ENCODE measurements at regions not wholly inside any gene's neighbourhood (a gene's known extent, or its start where the extent isn't known, plus 50 kb on each side); places are given as distances from the start of the nearest gene placed in this dataset.

DNA sequence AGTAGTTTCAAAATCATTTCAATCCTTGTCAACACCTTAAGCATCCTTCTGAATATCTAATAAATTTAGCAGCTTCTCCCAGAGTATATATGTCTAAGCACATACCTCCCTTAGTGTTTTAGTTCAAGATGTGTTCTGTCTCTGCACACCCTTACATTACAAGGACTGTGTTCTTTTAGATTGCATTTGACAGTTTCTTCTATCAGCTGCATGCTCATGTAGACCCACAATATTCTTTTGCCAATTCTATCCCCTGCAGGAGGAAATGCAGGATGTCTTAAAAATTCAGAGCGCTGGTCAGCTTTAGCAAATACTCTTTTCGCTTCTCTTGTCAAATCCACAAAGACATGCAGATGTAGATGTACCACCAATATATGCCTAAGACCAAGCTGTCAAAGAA, 145.8 kb upstream of the SLC30A5 start (continued):
- TF ChIP-seq, protein P1, sequence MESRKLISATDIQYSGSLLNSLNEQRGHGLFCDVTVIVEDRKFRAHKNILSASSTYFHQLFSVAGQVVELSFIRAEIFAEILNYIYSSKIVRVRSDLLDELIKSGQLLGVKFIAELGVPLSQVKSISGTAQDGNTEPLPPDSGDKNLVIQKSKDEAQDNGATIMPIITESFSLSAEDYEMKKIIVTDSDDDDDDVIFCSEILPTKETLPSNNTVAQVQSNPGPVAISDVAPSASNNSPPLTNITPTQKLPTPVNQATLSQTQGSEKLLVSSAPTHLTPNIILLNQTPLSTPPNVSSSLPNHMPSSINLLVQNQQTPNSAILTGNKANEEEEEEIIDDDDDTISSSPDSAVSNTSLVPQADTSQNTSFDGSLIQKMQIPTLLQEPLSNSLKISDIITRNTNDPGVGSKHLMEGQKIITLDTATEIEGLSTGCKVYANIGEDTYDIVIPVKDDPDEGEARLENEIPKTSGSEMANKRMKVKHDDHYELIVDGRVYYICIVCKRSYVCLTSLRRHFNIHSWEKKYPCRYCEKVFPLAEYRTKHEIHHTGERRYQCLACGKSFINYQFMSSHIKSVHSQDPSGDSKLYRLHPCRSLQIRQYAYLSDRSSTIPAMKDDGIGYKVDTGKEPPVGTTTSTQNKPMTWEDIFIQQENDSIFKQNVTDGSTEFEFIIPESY (CRISPR knock-in tag; IDR thresholded peaks at IDR 0.05), result no peak
- TF ChIP-seq ZBTB44 (CRISPR knock-in tag; IDR thresholded peaks at IDR 0.05) (no peak), ZNF138 (CRISPR knock-in tag; IDR thresholded peaks at IDR 0.05; ENCODE audit: low read depth) (no peak), TBL1XR1 (IDR thresholded peaks at IDR 0.05; ENCODE audit: borderline replicate concordance, low read length, partially characterized antibody) (no peak)

DNA sequence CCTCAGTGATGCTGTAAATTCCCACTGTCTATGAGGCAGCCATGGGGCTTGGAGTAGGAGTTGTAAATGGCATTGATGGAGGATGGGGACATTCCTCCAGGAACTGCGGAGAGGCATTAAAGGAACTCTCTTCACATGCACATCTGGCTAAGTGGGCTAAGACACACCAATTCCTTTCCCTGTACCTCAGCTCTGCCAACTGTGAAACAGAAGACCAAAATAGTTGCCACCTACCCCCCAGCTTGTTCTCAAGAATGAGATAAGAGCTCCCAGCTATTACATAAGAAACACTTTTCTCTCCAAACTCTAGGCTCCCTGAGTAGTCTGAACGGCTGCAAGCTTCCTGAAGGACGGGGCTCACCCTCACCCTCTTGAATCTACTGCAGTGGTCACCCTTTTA, 144.6 kb upstream of the SLC30A5 start:
- Histone ChIP-seq H2AFZ (ENCODE audit: low read length) (no peak overlapping the region), H3K9me3 (ENCODE audit: low read length) (no peaks in the 10 kb centered on the region), H3K4me1 (ENCODE audit: insufficient read depth, low read length) (no peaks in the 10 kb centered on the region), H3K4me3 (replicated peaks in 1 of 3; ENCODE audit: insufficient read depth in 1 of 3, low read depth in 2 of 3, low read length in 3 of 3) (no peak overlapping the region), H3K27ac (ENCODE audit: extremely low read length, insufficient read depth, low read length) (no peak overlapping the region), H3K27me3 (ENCODE audit: control insufficient read depth in 1 of 2, insufficient read depth in 2 of 2, low read length in 2 of 2) (peaks cover 0 to 10% of the 10 kb centered on the region in 2 experiments; a peak in 1 of 5 replicates), H3K4me2 (ENCODE audit: low read depth, low read length) (no peak overlapping the region), H3K36me3 (replicated peaks in 1 of 2; ENCODE audit: control insufficient read depth in 1 of 2, insufficient read depth in 2 of 2, low read length in 2 of 2) (no peaks in the 10 kb centered on the region), H4K20me1 (ENCODE audit: insufficient read depth, low read length) (no peaks in the 10 kb centered on the region), H3K9ac (ENCODE audit: insufficient read depth, low read depth, low read length) (no peak overlapping the region), H3K79me2 (ENCODE audit: insufficient read depth, low read length) (no peaks in the 10 kb centered on the region)
- in situ Hi-C loops (cut with HindIII; ENCODE audit: extremely low pct_ligation_motif_present, low pct_unique_long_range_greater_than_20kb) (no loop called here), intact Hi-C loops (cut with micrococcal nuclease; ENCODE audit: unreplicated experiment) (no loop called here)
- no TSS peak for BruUV-seq (replicated peaks)
- no peak for DNase-seq (ENCODE audit: low spot score)
- no peak for ATAC-seq
- ChIA-PET CTCF (ENCODE audit: low intra/inter-chr PET ratio, low total read pairs) (no interaction called here), POLR2A (no interaction called here)
- no peak for FAIRE-seq
- WGBS (ENCODE audit: low lambda C conversion rate), result 33% methylated on average over 3 of the region's 3 CpGs
- TF ChIP-seq SNRNP70 (IDR thresholded peaks at IDR 0.05; ENCODE audit: low read depth, low read length) (no peak), ZNF562 (CRISPR knock-in tag; IDR thresholded peaks at IDR 0.05; ENCODE audit: borderline replicate concordance) (no peak), GATAD1 (CRISPR knock-in tag; IDR thresholded peaks at IDR 0.05) (no peak), MTA1 (CRISPR knock-in tag; IDR thresholded peaks at IDR 0.05; ENCODE audit: borderline replicate concordance) (no peak)
- TF ChIP-seq, protein P2, sequence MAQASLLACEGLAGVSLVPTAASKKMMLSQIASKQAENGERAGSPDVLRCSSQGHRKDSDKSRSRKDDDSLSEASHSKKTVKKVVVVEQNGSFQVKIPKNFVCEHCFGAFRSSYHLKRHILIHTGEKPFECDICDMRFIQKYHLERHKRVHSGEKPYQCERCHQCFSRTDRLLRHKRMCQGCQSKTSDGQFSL (CRISPR knock-in tag; IDR thresholded peaks at IDR 0.05), result no peak

All from HepG2 (cell line).